SK-N-SH treated with all-trans-retinoic acid at 6 μM for 48 hours (cell line): ENCODE measurements at regions not wholly inside any gene's neighbourhood (a gene's known extent, or its start where the extent isn't known, plus 50 kb on each side); places are given as distances from the start of the nearest gene placed in this dataset.

Experiments used
- ATAC-seq: fragments of 200-7000 bp; cut with Tn5 transposase; 3 replicates; pipeline ENCODE4 v1.9.1; 2020; ENCODE audit warnings: mild to moderate bottlenecking, moderate library complexity
- ARNTL ChIP-seq: fragments of 450-650 bp; formaldehyde crosslinking; IDR thresholded peaks from 2 replicates; pipeline ENCODE4 v1.5.0; 2020; ENCODE audit warnings: low read depth, mild to moderate bottlenecking, moderate library complexity, borderline replicate concordance
- BACH2 ChIP-seq: fragments of 250-450 bp; sonication (Bioruptor Pico); IDR thresholded peaks from 2 replicates; pipeline ENCODE4 v1.9.0; 2021; ENCODE audit warnings: mild to moderate bottlenecking, borderline replicate concordance
- CREB5 ChIP-seq: fragments of 250-450 bp; sonication (Bioruptor Pico); IDR thresholded peaks from 2 replicates; pipeline ENCODE4 v1.5.1; 2020; ENCODE audit warnings: low read depth, mild to moderate bottlenecking, moderate library complexity
- CSDC2 ChIP-seq: fragments of 250-450 bp; sonication (Bioruptor Pico); IDR thresholded peaks from 2 replicates; pipeline ENCODE4 v1.5.0; 2020; ENCODE audit warnings: mild to moderate bottlenecking, moderate library complexity
- CSRNP3 ChIP-seq: fragments of 250-450 bp; sonication (Bioruptor Pico); IDR thresholded peaks from 2 replicates; pipeline ENCODE4 v1.5.1; 2021; ENCODE audit warnings: mild to moderate bottlenecking, moderate library complexity
- ESRRG ChIP-seq: fragments of 250-450 bp; sonication (Bioruptor Pico); IDR thresholded peaks from 2 replicates; pipeline ENCODE4 v1.6.1; 2021; ENCODE audit warnings: mild to moderate bottlenecking
- GLIS3 ChIP-seq: fragments of 250-450 bp; sonication (Bioruptor Pico); IDR thresholded peaks from 2 replicates; pipeline ENCODE4 v1.5.0; 2020; ENCODE audit warnings: mild to moderate bottlenecking, moderate library complexity
- ISL1 ChIP-seq: fragments of 250-450 bp; sonication (Bioruptor Pico); IDR thresholded peaks from 2 replicates; pipeline ENCODE4 v2.1.2; 2022; ENCODE audit warnings: mild to moderate bottlenecking, moderate library complexity
- OSR1 ChIP-seq: fragments of 250-450 bp; sonication (Bioruptor Pico); IDR thresholded peaks from 2 replicates; pipeline ENCODE4 v1.8.0; 2022; ENCODE audit warnings: moderate library complexity, mild to moderate bottlenecking, inconsistent platforms
- PPARA ChIP-seq: fragments of 250-450 bp; sonication (Bioruptor Pico); IDR thresholded peaks from 2 replicates; pipeline ENCODE4 v1.5.0; 2020; ENCODE audit warnings: mild to moderate bottlenecking, borderline replicate concordance
- RARB ChIP-seq: fragments of 250-450 bp; sonication (Bioruptor Pico); IDR thresholded peaks from 2 replicates; pipeline ENCODE4 v1.8.0; 2021; ENCODE audit warnings: mild to moderate bottlenecking, moderate library complexity
- SNAI2 ChIP-seq: fragments of 250-450 bp; sonication (Bioruptor Pico); IDR thresholded peaks from 2 replicates; pipeline ENCODE4 v1.5.0; 2020; ENCODE audit warnings: mild to moderate bottlenecking, moderate library complexity
- TCF4 ChIP-seq: fragments of 250-450 bp; sonication (Bioruptor Pico); IDR thresholded peaks from 2 replicates; pipeline ENCODE4 v1.8.0; 2021; ENCODE audit warnings: mild to moderate bottlenecking, moderate library complexity, borderline replicate concordance
- TOX ChIP-seq: fragments of 250-450 bp; sonication (Bioruptor Pico); IDR thresholded peaks from 2 replicates; pipeline ENCODE4 v1.8.0; 2021; ENCODE audit warnings: mild to moderate bottlenecking, moderate library complexity, borderline replicate concordance
- TSHZ2 ChIP-seq: fragments of 250-450 bp; sonication (Bioruptor Pico); IDR thresholded peaks from 2 replicates; pipeline ENCODE4 v1.5.0; 2020; ENCODE audit warnings: mild to moderate bottlenecking, moderate library complexity
- ZC3H10 ChIP-seq: fragments of 250-450 bp; sonication (Bioruptor Pico); IDR thresholded peaks from 2 replicates; pipeline ENCODE4 v1.5.1; 2021; ENCODE audit warnings: mild to moderate bottlenecking, moderate library complexity
- ZFP3 ChIP-seq: fragments of 250-450 bp; sonication (Bioruptor Pico); IDR thresholded peaks from 2 replicates; pipeline ENCODE4 v1.5.0; 2020; ENCODE audit warnings: mild to moderate bottlenecking, moderate library complexity
- ZFP30 ChIP-seq: fragments of 450-650 bp; formaldehyde crosslinking; IDR thresholded peaks from 2 replicates; pipeline ENCODE4 v1.5.0; 2022; ENCODE audit warnings: mild to moderate bottlenecking, moderate library complexity
- ZNF70 ChIP-seq: fragments of 450-650 bp; formaldehyde crosslinking; IDR thresholded peaks from 2 replicates; pipeline ENCODE4 v1.5.0; 2020; ENCODE audit warnings: mild to moderate bottlenecking, moderate library complexity
- ZNF8 ChIP-seq: fragments of 450-650 bp; formaldehyde crosslinking; IDR thresholded peaks from 2 replicates; pipeline ENCODE4 v1.5.0; 2020; ENCODE audit warnings: mild to moderate bottlenecking, moderate library complexity
- TF ChIP-seq, protein P1 (sequence below): fragments of 250-450 bp; sonication (Bioruptor Pico); IDR thresholded peaks from 2 replicates; pipeline ENCODE4 v1.8.0; 2021; ENCODE audit warnings: low read depth, mild to moderate bottlenecking, moderate library complexity, borderline replicate concordance
- TF ChIP-seq, protein P2 (sequence below): fragments of 250-450 bp; sonication (Bioruptor Pico); IDR thresholded peaks from 2 replicates; pipeline ENCODE4 v1.8.0; 2020; ENCODE audit warnings: mild to moderate bottlenecking, moderate library complexity, borderline replicate concordance

GRCh38 chr12:63302941-63303536 is 152.0 kb upstream of the AVPR1A start:
- ATAC-seq: no peak
- TF ChIP-seq ISL1 (CRISPR knock-in tag) (no peak), BACH2 (CRISPR knock-in tag) (no peak), ESRRG (CRISPR knock-in tag) (no peak), ZNF70 (no peak), CSDC2 (CRISPR knock-in tag) (no peak), CSRNP3 (CRISPR knock-in tag) (no peak), ZC3H10 (CRISPR knock-in tag) (no peak), OSR1 (CRISPR knock-in tag) (no peak), CREB5 (CRISPR knock-in tag) (no peak), ZFP30 (CRISPR knock-in tag) (no peak), TOX (CRISPR knock-in tag) (no peak), RARB (CRISPR knock-in tag) (no peak)

- ATAC-seq: no peak
- TF ChIP-seq ISL1 (CRISPR knock-in tag) (no peak), SNAI2 (CRISPR knock-in tag) (no peak), ESRRG (CRISPR knock-in tag) (no peak), ARNTL (CRISPR knock-in tag) (no peak), ZFP30 (CRISPR knock-in tag) (no peak), OSR1 (CRISPR knock-in tag) (no peak), CREB5 (CRISPR knock-in tag) (no peak), ZNF8 (no peak), PPARA (CRISPR knock-in tag) (no peak), TOX (CRISPR knock-in tag) (no peak)
- TF ChIP-seq, protein P1, sequence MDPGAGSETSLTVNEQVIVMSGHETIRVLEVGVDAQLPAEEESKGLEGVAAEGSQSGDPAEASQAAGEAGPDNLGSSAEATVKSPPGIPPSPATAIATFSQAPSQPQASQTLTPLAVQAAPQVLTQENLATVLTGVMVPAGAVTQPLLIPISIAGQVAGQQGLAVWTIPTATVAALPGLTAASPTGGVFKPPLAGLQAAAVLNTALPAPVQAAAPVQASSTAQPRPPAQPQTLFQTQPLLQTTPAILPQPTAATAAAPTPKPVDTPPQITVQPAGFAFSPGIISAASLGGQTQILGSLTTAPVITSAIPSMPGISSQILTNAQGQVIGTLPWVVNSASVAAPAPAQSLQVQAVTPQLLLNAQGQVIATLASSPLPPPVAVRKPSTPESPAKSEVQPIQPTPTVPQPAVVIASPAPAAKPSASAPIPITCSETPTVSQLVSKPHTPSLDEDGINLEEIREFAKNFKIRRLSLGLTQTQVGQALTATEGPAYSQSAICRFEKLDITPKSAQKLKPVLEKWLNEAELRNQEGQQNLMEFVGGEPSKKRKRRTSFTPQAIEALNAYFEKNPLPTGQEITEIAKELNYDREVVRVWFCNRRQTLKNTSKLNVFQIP (CRISPR knock-in tag): no peak
- TF ChIP-seq, all 23 proteins: peak for 0
Observed at GRCh38 chr12:63302269-63302940, 151.4 kb upstream of the AVPR1A start.

DNA sequence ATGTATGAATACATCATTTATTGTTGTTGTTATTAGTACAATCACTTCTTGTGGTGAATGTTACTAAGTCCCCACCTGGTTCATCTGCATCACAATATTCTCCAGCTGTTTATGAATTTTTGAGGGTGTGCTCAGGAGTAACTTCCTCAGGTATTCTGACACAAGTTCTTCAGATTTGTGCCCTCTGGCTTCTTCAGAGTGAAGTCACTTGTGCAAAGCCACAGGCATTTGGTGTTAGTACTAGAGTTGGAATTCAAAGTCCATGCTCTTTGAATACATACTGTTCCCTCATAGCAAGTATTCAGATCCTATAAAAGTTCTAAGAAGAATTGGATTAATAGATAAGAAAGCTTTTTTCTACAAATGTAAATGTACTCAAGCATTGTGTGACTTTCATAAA is 150.3 kb upstream of the AVPR1A start:
- no peak for ATAC-seq
- TF ChIP-seq OSR1 (CRISPR knock-in tag) (no peak), ZNF70 (no peak), TCF4 (CRISPR knock-in tag) (no peak), BACH2 (CRISPR knock-in tag) (no peak), ZFP3 (CRISPR knock-in tag) (no peak), CREB5 (CRISPR knock-in tag) (no peak), GLIS3 (no peak), ISL1 (CRISPR knock-in tag) (no peak), RARB (CRISPR knock-in tag) (no peak), CSRNP3 (CRISPR knock-in tag) (no peak), PPARA (CRISPR knock-in tag) (no peak), TSHZ2 (CRISPR knock-in tag) (no peak)
- TF ChIP-seq, protein P2, sequence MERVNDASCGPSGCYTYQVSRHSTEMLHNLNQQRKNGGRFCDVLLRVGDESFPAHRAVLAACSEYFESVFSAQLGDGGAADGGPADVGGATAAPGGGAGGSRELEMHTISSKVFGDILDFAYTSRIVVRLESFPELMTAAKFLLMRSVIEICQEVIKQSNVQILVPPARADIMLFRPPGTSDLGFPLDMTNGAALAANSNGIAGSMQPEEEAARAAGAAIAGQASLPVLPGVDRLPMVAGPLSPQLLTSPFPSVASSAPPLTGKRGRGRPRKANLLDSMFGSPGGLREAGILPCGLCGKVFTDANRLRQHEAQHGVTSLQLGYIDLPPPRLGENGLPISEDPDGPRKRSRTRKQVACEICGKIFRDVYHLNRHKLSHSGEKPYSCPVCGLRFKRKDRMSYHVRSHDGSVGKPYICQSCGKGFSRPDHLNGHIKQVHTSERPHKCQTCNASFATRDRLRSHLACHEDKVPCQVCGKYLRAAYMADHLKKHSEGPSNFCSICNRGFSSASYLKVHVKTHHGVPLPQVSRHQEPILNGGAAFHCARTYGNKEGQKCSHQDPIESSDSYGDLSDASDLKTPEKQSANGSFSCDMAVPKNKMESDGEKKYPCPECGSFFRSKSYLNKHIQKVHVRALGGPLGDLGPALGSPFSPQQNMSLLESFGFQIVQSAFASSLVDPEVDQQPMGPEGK (CRISPR knock-in tag): no peak
